ENCODE measurements at regions not wholly inside any gene's neighbourhood (a gene's known extent, or its start where the extent isn't known, plus 50 kb on each side); places are given as distances from the start of the nearest gene placed in this dataset.
"Not testable (repeated sequence)": the region's sequence is repeated elsewhere in the genome, so short reads cannot be mapped to it uniquely, and the experiment has no call there.

DNA sequence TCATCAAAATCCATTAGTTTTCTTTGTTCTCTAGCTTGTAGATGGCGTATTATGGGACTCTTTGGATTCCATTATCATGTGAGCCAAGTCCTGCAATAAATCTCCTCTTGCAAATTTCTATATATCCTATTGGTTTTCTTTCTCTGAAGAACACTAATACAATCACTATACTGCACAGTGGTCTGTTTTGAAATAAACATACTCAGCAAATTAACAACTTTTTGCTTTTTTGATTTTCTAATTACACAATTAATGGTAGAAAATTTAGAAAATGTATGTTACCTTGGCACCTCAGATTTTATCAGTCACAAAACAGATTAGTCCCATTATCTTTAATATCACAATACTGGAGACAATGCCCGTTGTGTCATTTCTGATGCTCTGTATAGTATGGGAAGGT, 513.2 kb upstream of the MIS18BP1 start:
- no peak for ATAC-seq
- H3K4me3 ChIP-seq = no peak overlapping the region
- no peak for DNase-seq
- no peaks in the 10 kb centered on the region for H3K36me3 ChIP-seq (replicated peaks in 1 of 2; ENCODE audit: insufficient read depth in 1 of 2, low read depth in 2 of 2)
- H3K4me1 ChIP-seq = no peaks in the 10 kb centered on the region
- H3K9me3 ChIP-seq = no peaks in the 10 kb centered on the region
- no peak overlapping the region for H3K27ac ChIP-seq
- intact Hi-C loops (cut with DNase I) = no loop called here
- H3K27me3 ChIP-seq = no peaks in the 10 kb centered on the region
- TF ChIP-seq POLR2A (IDR thresholded peaks at IDR 0.05) = no peak
- TF ChIP-seq, protein P1, sequence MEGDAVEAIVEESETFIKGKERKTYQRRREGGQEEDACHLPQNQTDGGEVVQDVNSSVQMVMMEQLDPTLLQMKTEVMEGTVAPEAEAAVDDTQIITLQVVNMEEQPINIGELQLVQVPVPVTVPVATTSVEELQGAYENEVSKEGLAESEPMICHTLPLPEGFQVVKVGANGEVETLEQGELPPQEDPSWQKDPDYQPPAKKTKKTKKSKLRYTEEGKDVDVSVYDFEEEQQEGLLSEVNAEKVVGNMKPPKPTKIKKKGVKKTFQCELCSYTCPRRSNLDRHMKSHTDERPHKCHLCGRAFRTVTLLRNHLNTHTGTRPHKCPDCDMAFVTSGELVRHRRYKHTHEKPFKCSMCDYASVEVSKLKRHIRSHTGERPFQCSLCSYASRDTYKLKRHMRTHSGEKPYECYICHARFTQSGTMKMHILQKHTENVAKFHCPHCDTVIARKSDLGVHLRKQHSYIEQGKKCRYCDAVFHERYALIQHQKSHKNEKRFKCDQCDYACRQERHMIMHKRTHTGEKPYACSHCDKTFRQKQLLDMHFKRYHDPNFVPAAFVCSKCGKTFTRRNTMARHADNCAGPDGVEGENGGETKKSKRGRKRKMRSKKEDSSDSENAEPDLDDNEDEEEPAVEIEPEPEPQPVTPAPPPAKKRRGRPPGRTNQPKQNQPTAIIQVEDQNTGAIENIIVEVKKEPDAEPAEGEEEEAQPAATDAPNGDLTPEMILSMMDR (IDR thresholded peaks at IDR 0.05) = no peak
- WGBS, 2 donors = 72 to 75% methylated on average over 2 of the region's 2 CpGs

DNA sequence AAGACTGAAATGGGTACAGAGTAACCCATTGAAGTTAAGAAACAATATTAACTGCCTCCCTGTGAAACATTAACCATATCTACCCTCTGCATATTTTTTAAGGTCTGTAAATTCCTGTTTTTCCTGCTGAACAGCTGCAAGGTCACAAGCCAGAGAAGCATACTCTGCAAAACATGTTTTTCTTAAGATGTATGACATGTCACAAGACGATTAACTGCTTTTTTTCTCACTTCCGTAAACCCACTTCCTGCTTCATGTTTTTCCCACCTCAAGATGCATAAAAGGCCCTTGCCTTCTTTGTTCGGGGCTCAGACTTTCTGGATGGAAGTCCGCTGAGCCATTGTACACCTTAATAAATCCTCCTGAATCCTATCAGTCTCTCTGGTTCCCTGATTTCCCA, 504.7 kb upstream of the MIS18BP1 start:
- TF ChIP-seq POLR2A (IDR thresholded peaks at IDR 0.05) = no peak
- TF ChIP-seq, protein P1 (IDR thresholded peaks at IDR 0.05) = no peak
- intact Hi-C loops (cut with DNase I) = no loop called here
- 41 to 50% methylated on average over 4 of the region's 4 CpGs for WGBS, 2 donors

DNA sequence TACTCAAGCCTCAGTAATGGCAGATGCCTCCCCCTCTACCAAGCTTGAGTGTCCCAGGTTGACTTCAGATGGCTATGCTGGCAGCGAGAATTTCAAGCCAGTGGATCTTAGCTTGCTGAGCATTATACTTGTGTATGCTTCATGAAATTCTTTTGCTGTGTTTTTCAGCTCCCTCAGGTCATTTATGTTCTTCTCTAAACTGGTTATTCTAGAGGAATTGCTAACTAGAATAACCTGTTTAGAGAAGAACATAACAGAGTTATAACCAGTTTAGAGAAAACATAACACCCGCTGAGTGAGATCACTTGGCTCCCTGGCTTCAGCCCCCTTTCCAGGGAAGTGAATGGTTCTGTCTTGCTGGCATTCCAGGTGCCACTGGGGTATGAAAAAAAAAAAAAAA, 503.4 kb upstream of the MIS18BP1 start:
- H3K27ac ChIP-seq; H3K36me3 ChIP-seq (replicated peaks in 1 of 2; ENCODE audit: insufficient read depth in 1 of 2, low read depth in 2 of 2); H3K27me3 ChIP-seq; H3K4me3 ChIP-seq; intact Hi-C loops (cut with DNase I); DNase-seq; ATAC-seq; H3K9me3 ChIP-seq; H3K4me1 ChIP-seq: not testable (repeated sequence)
- WGBS, 2 donors = 84 to 91% methylated on average over 2 of the region's 2 CpGs

More for the DNA sequence above, 504.7 kb upstream of the MIS18BP1 start:
- no peak for DNase-seq
- no peak for ATAC-seq
- no peaks in the 10 kb centered on the region for H3K27me3 ChIP-seq
- H3K4me3 ChIP-seq = no peak overlapping the region
- H3K27ac ChIP-seq = no peak overlapping the region
- H3K9me3 ChIP-seq = peaks cover 0 to 8% (median 0%) of the 10 kb centered on the region in 3 donors
- H3K36me3 ChIP-seq (replicated peaks in 1 of 2; ENCODE audit: insufficient read depth in 1 of 2, low read depth in 2 of 2) = no peaks in the 10 kb centered on the region
- H3K4me1 ChIP-seq = no peaks in the 10 kb centered on the region

DNA sequence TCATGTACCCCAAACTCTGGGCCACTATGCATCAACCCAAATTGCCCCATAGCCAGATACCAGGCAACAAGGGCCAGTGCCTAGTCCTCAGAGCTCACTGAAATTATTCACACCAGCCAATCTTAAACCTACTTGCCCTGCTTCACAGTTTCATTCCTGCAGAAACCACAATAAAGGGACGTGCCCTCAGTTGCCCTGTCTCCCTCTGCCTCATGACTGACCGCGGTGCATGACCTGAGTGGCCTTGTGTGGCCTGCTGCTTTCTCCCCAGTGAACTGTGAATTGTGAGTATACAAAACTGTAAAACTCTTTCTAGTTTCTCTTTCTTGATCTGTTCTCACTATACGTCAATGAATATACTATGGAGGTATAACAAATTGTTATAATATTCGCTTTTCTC, 490.9 kb upstream of the MIS18BP1 start:
- ATAC-seq = no peak
- H3K4me1 ChIP-seq = no peaks in the 10 kb centered on the region
- intact Hi-C loops (cut with DNase I) = no loop called here
- H3K36me3 ChIP-seq (replicated peaks in 1 of 2; ENCODE audit: insufficient read depth in 1 of 2, low read depth in 2 of 2) = no peaks in the 10 kb centered on the region
- H3K27ac ChIP-seq = no peak overlapping the region
- TF ChIP-seq POLR2A (IDR thresholded peaks at IDR 0.05) = no peak
- TF ChIP-seq, protein P1 (IDR thresholded peaks at IDR 0.05) = no peak
- H3K9me3 ChIP-seq = no peaks in the 10 kb centered on the region
- no peak overlapping the region for H3K4me3 ChIP-seq
- 68 to 73% methylated on average over 5 of the region's 5 CpGs for WGBS, 2 donors
- H3K27me3 ChIP-seq = no peaks in the 10 kb centered on the region
- no peak for DNase-seq

DNA sequence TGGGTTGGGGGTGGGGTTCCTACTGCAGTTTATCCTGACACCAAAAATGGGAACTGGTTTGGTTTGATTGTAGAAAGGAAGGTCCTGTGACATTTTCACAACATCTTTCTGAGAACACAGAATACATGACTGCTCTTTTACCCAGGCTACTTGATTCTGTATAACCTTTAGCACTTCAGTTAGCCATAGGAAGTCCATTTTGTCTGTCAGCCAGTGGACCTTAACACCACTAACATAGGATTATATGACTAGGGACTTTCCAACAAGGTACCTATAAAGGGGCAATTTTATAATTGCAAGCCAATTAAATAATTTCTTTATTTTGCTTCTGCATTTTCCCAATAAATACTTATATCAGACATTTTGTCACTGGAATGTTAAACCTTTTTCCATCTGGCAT, 489.2 kb upstream of the MIS18BP1 start:
- ATAC-seq (no peak), DNase-seq (no peak)
- H3K9me3 ChIP-seq = no peaks in the 10 kb centered on the region
- intact Hi-C loops (cut with DNase I) = no loop called here
- TF ChIP-seq POLR2A (IDR thresholded peaks at IDR 0.05) = no peak
- TF ChIP-seq, protein P1 (IDR thresholded peaks at IDR 0.05) = no peak
- H3K36me3 ChIP-seq (replicated peaks in 1 of 2; ENCODE audit: insufficient read depth in 1 of 2, low read depth in 2 of 2) = no peaks in the 10 kb centered on the region
- no peak overlapping the region for H3K4me3 ChIP-seq
- H3K27me3 ChIP-seq = no peaks in the 10 kb centered on the region
- H3K27ac ChIP-seq = no peak overlapping the region
- no peaks in the 10 kb centered on the region for H3K4me1 ChIP-seq
